NCI-H146 (cell line): ENCODE measurements at regions not wholly inside any gene's neighbourhood (a gene's known extent, or its start where the extent isn't known, plus 50 kb on each side); places are given as distances from the start of the nearest gene placed in this dataset.
"Not testable (repeated sequence)": the region's sequence is repeated elsewhere in the genome, so short reads cannot be mapped to it uniquely, and the experiment has no call there.

Experiments
- DNase-seq: peaks from one replicate; lab custom pipeline; 2025; lab: John Stamatoyannopoulos, UW

- no peak for DNase-seq
Observed at GRCh38 chr10:123378302-123378701, 224.1 kb downstream of the BUB3 start.

DNA sequence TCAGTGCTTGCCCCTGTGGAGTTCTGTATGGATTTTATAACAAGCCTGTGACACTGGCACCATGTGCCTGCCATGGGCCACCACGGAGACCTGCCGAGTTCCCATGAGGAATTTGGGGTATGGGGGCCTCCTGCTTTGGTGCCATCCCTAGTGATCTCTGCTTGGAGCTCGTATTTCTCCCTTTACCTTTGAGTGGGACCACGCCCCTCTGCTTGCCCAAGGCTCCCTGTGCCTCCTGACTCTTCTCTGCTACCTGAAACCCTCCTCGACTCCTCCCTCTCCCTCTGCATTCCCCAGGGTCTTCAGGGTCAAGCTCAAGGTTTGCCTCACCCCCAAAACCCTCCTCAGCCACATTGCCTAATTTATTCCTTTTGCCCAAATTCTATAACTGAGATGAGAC, 225.0 kb downstream of the BUB3 start:
- no peak for DNase-seq

GRCh38 chr10:123380491-123381085, 226.4 kb downstream of the BUB3 start:
- DNase-seq: peak; percentile 35

GRCh38 chr10:123381224-123381623, 227.0 kb downstream of the BUB3 start:
- no peak for DNase-seq

DNA sequence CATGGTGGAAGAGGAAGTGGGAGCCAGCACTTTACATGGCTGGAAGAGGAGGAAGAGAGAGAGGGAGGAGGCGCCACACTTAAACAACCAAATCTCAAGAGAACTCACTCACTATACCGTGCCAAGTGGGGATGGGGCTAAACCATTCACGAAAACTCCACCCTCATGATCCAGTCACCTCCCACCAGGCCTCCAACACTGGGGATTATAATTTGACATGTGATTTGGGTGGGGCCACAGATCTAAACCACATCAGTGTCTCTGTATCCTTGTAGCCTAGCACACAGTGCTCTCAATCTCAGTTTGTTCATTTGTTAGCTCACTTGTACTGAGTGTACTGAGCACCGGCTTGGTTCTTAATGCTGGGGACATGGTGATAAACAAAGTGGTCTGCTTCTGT, 228.3 kb downstream of the BUB3 start:
- DNase-seq: no peak

DNA sequence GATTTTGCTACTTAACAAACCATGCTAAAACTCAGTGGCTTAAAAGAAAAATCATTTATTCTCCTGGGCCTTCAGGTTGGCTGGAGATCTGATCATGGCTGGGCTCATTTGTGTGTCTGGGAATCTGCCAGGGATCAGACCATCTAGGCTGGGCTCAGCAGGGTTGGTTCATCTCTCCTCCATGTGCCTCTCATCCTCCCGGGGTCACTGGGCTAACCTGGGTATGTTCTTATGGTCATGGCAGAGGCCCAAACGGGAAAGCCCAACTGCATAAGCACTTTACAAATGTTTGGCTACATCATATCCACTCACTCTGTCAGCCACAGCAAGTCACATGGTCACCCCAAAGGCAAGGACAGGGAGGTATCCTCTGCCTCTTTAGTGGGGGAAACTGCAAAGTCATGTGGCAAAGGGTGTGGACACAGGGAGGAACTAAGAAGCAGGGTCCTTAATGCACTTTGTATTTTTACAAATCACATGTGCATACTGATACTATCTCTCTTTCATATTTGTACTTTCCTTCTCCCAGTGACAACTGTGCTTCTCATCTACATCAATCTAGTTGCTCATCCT, 231.4 kb downstream of the BUB3 start:
- no peak for DNase-seq

DNA sequence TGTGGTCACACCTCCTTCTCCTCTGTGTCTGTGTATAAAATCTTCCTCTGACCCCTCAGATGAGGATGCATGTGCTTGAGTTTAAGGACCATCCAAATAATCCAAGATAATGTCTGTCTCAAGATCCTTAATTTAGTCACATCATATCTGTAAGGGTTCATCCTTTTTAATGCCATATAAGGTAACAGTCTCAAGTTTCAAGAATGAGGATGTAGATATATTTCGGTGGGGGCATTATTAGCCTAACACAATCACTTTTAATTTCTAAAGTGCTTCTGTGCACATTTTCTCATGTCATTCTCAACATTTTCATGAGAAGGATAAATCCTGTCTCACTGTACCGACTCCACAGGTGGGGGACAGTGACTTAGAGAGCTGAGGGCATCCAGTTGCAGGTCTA, 235.3 kb downstream of the BUB3 start:
- DNase-seq: no peak

- DNase-seq: no peak
Observed at GRCh38 chr10:123390332-123390731, 236.1 kb downstream of the BUB3 start.

DNA sequence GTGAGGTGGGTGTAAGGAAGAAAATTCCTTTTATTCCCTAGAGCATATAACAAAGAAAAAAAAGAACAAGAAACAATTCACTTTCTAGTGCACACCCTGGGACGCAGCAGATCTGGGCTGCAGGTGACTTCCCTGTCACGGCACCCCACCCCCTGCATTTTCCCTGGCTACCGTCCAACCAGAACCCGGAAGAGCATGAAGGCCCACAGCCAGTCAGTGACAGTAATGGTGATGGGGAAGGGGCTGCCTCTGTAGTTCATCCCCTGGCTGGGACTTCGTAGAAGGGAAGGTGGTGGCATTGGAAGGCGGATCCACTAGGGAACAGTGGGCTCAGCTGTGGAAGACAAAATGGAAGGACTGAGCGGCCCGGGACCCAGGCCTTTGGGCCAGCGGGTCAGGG, 236.7 kb downstream of the BUB3 start:
- DNase-seq: no peak

DNA sequence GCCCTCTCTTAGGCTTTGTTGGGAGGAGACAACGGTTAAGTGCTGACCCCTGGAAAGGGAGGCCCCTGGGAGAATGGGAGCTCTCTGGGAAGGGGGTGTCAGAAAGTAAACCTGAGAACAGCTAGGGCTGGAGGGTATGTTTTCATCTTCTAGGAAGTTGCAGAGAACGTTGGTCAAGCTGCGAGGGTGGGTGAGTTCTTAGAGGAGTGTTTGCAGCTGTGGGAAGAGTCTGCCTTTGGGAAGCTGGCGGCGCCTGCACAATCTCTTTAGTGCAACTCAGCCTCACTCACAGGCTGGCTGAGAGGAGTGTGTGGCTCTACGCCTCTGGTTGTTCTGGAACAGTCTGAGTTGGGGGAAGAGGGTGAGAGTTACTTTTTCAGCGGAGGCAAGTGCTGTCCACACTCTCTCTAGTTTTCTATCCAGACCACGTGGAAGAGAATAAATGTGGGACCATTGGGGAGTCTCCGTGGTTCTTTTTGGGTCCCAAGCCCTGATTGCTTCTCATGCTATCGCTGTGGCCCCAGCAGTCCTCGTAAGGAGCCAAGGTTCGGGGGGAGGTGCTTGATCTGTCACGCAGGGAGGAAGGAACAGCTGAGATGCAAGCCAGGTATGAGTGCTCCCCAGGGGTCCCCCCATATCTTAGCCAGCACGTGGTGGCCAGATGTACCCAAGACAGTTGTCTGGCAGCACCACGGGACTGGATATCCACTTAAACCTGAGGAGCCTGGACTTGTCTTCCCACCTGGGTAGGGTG, 237.2 kb downstream of the BUB3 start:
- no peak for DNase-seq

DNA sequence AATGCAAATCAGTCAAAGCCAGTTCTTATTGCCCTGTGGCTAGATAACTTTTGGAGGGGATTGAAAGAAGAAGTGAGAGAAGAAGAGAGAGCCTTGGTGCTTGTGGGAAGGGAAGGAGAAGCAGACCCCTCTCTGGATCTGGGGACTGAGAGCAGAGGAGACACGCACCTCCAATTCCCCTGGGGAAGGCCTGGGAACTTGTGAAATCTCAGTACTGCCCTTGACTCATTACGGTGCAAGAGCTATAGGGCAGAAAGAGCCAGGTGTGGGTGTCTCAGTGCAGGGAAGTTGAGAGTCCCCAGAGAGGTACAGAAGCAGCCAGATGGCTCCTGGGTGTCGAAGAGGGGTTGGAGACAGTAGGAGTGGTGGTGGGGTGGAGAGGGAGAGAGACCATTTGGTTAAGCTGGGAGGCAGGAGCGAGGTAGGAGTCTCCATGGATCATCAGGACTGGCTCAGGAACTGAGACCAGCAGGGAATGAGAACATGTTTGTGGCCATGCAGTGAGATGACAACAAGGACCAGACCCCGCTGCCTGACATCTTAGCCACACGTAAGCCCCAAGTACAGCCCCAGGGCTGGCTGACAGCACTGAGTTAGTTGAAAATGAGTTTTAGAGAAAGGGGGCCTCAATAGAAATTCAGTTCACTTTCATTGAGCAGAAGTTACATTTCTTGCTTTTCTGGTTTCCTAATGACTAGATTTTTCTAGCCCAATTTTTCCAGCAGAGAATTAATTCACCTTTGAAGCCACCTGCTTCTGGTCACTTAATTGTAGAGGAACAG, 238.2 kb downstream of the BUB3 start:
- no peak for DNase-seq

DNA sequence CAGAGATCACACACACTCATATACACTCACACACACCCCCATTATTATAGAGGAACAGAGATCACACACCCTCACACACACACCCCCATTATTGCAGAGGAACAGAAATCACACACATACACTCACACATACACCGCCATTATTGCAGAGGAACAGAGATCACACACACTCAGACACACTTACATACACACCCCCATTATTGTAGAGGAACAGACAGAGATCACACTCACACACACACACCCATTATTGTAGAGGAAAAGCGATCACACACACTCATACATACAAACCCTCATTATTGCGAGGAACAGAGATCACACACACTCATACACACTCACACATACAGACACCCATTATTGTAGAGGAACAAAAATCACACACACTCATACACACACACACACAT, 239.0 kb downstream of the BUB3 start:
- DNase-seq: no peak

- no peak for DNase-seq
Observed at GRCh38 chr10:123394382-123394781, 240.2 kb downstream of the BUB3 start.

DNA sequence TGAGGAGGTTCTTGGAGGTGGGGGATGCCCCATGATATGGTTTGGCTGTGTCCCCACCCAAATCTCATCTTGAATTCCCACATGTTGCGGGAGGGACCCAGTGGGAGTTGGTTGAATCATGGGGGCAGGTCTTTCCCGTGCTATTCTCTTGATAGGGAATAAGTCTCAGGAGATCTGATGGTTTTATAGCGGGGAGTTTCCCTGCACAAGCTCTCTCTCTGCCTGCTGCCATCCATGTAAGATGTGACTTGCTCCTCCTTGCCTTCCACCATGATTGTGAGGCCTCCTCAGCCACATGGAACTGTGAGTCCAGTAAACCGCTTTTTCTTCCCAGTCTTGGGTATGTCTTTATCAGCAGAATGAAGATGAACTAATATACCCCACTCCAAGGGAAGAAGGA, 241.0 kb downstream of the BUB3 start:
- not testable (repeated sequence) for DNase-seq

GRCh38 chr10:123395906-123396305, 241.7 kb downstream of the BUB3 start:
- peak; percentile 73 for DNase-seq

- DNase-seq: no peak
Observed at GRCh38 chr10:123398180-123398591, 244.0 kb downstream of the BUB3 start.

- DNase-seq: no peak
Observed at GRCh38 chr10:123398756-123399155, 244.6 kb downstream of the BUB3 start.

DNA sequence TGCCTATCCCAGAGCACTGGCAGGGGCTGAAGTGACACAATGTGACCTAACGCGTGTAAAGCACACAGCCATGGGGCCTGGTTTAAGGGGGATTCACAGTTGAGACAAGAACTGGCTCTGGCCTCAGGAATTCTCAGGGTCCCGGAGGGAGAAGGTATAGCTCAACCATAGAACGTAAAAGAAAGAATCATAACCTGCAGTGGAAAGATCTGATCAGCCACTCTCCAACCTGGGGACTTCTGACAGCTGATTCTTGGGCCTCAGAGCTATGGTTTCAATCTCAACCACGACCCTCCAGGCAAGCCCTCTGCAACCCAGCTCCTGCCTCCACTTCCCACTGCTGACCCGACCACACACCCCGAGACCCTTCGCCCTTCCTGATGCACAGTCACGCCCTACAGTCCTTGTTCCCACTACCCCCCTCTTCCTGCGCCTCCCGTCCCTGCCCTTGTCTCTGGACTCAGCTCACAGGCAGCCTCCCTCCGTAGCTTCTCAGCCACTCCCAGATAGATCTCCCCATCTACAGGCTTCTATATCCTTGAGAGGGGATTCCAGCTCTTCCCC, 245.2 kb downstream of the BUB3 start:
- no peak for DNase-seq

DNA sequence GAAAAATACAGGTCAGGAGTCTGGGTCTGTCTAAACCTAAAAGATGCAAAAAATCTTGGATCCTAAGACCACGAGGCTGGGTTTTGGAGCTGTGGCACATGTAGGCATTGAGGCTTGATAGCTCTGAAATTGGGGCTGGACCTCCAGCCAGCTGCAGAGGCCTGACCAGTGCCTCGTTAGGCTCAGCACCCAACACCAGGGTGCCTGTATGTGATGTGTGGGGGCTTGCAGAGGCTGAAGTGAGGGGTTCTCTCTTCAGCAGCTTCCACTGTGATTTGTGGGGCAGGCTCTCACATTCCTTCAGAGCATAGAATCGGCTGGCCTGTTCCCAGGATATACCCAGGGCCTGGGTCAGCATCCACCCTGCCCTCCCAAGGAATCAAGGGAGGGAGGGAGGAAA, 247.8 kb downstream of the BUB3 start:
- no peak for DNase-seq

DNA sequence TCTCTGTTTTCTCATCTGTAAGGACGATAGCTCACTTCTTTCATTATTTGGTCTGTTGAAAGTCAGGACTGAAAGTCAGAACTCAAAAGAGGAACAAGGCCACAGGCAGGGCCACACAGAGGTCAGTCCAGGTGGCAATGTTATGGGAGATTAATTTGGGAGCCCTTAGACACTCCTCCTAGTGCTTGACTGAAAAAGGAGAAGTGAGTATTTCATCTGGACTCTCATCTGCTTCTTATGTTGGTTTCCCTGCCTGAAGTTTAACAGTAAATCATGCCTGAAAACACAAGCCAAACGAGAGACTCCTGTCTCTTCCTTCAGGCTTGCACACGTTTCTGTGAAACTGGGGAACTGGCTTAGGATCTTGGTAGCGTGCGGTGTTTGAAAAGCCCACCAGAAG, 248.5 kb downstream of the BUB3 start:
- DNase-seq: no peak

- no peak for DNase-seq
Observed at GRCh38 chr10:123404357-123404756, 250.2 kb downstream of the BUB3 start.

DNA sequence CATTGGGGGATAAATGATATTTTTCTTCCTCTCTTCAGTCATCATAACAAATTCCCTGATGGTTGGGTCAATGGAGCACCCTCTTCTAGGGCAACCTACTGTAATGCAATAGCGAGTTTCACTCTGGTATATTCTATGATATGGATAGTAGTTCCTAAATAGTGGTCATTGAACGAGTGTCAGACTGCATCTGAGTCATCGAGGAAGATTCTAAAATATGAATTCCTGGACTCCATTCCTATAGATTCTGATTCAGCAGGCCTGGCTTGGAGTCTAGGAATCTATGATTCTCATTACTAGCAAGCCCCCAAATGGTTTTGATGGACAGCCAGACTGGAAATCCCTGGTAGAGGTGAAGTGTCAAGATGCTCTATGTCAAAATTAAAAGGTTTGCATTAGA, 254.5 kb downstream of the BUB3 start:
- no peak for DNase-seq

- DNase-seq: no peak
Observed at GRCh38 chr10:123409426-123409825, 255.2 kb downstream of the BUB3 start.
